Activated CD4-positive, alpha-beta T cell treated with anti-CD3 and anti-CD28 coated beads, Interleukin-2, amount 50 U/mL, for 1 hour (primary cell): ENCODE measurements at regions not wholly inside any gene's neighbourhood (a gene's known extent, or its start where the extent isn't known, plus 50 kb on each side); places are given as distances from the start of the nearest gene placed in this dataset.
"Not testable (repeated sequence)": the region's sequence is repeated elsewhere in the genome, so short reads cannot be mapped to it uniquely, and the experiment has no call there.

ENCODE experiments used
- DNase-seq: peaks from one replicate; pipeline ENCODE4 v3.0.0-alpha.2; 2020

- no peak for DNase-seq
Observed at GRCh38 chr3:194250098-194251002, 100.8 kb downstream of the CPN2 start.

GRCh38 chr3:194251007-194251406, 100.1 kb downstream of the CPN2 start:
- no peak for DNase-seq

GRCh38 chr3:194251461-194251860, 99.7 kb downstream of the CPN2 start:
- no peak for DNase-seq

- no peak for DNase-seq
Observed at GRCh38 chr3:194251891-194252560, 99.1 kb downstream of the CPN2 start.

GRCh38 chr3:194253270-194253669, 97.9 kb downstream of the CPN2 start:
- no peak for DNase-seq

GRCh38 chr3:194254040-194254439, 97.1 kb downstream of the CPN2 start:
- no peak for DNase-seq

GRCh38 chr3:194255252-194256039, 95.7 kb downstream of the CPN2 start:
- peak; percentile 31 for DNase-seq

- no peak for DNase-seq
Observed at GRCh38 chr3:194256040-194256945, 94.8 kb downstream of the CPN2 start.

- DNase-seq: no peak
Observed at GRCh38 chr3:194257151-194257621, 93.9 kb downstream of the CPN2 start.

- no peak for DNase-seq
Observed at GRCh38 chr3:194257916-194258668, 93.0 kb downstream of the CPN2 start.

GRCh38 chr3:194259982-194260766, 91.0 kb downstream of the CPN2 start:
- no peak for DNase-seq

GRCh38 chr3:194261581-194262063, 89.5 kb downstream of the CPN2 start:
- DNase-seq: no peak

- no peak for DNase-seq
Observed at GRCh38 chr3:194262176-194262924, 88.8 kb downstream of the CPN2 start.

GRCh38 chr3:194262925-194263305, 88.2 kb downstream of the CPN2 start:
- DNase-seq: no peak

- not testable (repeated sequence) for DNase-seq
Observed at GRCh38 chr3:194264631-194265504, 86.3 kb downstream of the CPN2 start.

GRCh38 chr3:194265505-194265892, 85.6 kb downstream of the CPN2 start:
- no peak for DNase-seq

GRCh38 chr3:194265996-194266964, 84.8 kb downstream of the CPN2 start:
- no peak for DNase-seq
